NCI-H524 treated with DMSO at 0.1 percent for 48 hours (cell line): ENCODE measurements at regions not wholly inside any gene's neighbourhood (a gene's known extent, or its start where the extent isn't known, plus 50 kb on each side); places are given as distances from the start of the nearest gene placed in this dataset.
"Not testable (repeated sequence)": the region's sequence is repeated elsewhere in the genome, so short reads cannot be mapped to it uniquely, and the experiment has no call there.

Experiments
- DNase-seq: peaks from one replicate; lab custom pipeline; 2025; lab: John Stamatoyannopoulos, UW

GRCh38 chr5:32842813-32843530, 131.9 kb downstream of the NPR3 start:
- DNase-seq: no peak

GRCh38 chr5:32843531-32843895, 132.4 kb downstream of the NPR3 start:
- DNase-seq: no peak

GRCh38 chr5:32845171-32845570, 134.1 kb downstream of the NPR3 start:
- no peak for DNase-seq

GRCh38 chr5:32848120-32848519, 137.0 kb downstream of the NPR3 start:
- DNase-seq: no peak

GRCh38 chr5:32848681-32849080, 137.6 kb downstream of the NPR3 start:
- no peak for DNase-seq

GRCh38 chr5:32850817-32851496, 139.8 kb downstream of the NPR3 start:
- no peak for DNase-seq

- no peak for DNase-seq
Observed at GRCh38 chr5:32851559-32852173, 140.5 kb downstream of the NPR3 start.

GRCh38 chr5:32852535-32852934, 141.4 kb downstream of the NPR3 start:
- DNase-seq: no peak

- no peak for DNase-seq
Observed at GRCh38 chr5:32852976-32853375, 141.9 kb downstream of the NPR3 start.

- DNase-seq: no peak
Observed at GRCh38 chr5:32854473-32854872, 143.4 kb downstream of the NPR3 start.

- no peak for DNase-seq
Observed at GRCh38 chr5:32859211-32859641, 148.1 kb downstream of the NPR3 start.

- no peak for DNase-seq
Observed at GRCh38 chr5:32865475-32865874, 154.4 kb downstream of the NPR3 start.

GRCh38 chr5:32866138-32866537, 155.0 kb downstream of the NPR3 start:
- no peak for DNase-seq

GRCh38 chr5:32869216-32869615, 158.1 kb downstream of the NPR3 start:
- DNase-seq: no peak

- no peak for DNase-seq
Observed at GRCh38 chr5:32876791-32877190, 165.7 kb downstream of the NPR3 start.

- DNase-seq: not testable (repeated sequence)
Observed at GRCh38 chr5:32879364-32879763, 168.2 kb downstream of the NPR3 start.

GRCh38 chr5:32880796-32881195, 169.7 kb downstream of the NPR3 start:
- no peak for DNase-seq

GRCh38 chr5:32887390-32887789, 176.3 kb downstream of the NPR3 start:
- no peak for DNase-seq

- no peak for DNase-seq
Observed at GRCh38 chr5:32889078-32889477, 178.0 kb downstream of the NPR3 start.

- DNase-seq: no peak
Observed at GRCh38 chr5:32903613-32904012, 192.5 kb downstream of the NPR3 start.

GRCh38 chr5:32908641-32909040, 197.5 kb downstream of the NPR3 start:
- no peak for DNase-seq

GRCh38 chr5:32909207-32909606, 198.1 kb downstream of the NPR3 start:
- no peak for DNase-seq

- DNase-seq: no peak
Observed at GRCh38 chr5:32916648-32917047, 205.5 kb downstream of the NPR3 start.
